ENCODE measurements at regions not wholly inside any gene's neighbourhood (a gene's known extent, or its start where the extent isn't known, plus 50 kb on each side); places are given as distances from the start of the nearest gene placed in this dataset.

DNA sequence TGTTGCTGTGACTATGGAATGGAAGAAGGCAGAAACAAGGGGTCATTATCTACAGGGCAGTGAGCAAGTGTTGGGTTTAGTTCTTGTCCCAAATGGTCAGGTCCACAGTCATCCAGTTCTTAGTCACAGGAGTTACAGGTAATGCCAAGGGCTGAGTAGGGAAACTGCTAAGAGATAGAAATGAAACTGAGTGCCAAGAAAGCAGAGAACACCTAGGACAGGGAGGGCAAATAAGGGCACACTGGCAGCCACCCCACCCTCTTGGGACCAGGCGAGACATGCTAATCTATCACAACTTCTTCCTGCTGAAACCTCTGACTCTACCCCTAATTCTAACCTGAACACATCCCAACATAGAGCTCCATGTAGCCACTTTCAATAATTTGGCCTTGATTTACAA, 103.2 kb downstream of the KLF4 start:
- TF ChIP-seq, protein P1, sequence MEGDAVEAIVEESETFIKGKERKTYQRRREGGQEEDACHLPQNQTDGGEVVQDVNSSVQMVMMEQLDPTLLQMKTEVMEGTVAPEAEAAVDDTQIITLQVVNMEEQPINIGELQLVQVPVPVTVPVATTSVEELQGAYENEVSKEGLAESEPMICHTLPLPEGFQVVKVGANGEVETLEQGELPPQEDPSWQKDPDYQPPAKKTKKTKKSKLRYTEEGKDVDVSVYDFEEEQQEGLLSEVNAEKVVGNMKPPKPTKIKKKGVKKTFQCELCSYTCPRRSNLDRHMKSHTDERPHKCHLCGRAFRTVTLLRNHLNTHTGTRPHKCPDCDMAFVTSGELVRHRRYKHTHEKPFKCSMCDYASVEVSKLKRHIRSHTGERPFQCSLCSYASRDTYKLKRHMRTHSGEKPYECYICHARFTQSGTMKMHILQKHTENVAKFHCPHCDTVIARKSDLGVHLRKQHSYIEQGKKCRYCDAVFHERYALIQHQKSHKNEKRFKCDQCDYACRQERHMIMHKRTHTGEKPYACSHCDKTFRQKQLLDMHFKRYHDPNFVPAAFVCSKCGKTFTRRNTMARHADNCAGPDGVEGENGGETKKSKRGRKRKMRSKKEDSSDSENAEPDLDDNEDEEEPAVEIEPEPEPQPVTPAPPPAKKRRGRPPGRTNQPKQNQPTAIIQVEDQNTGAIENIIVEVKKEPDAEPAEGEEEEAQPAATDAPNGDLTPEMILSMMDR (conservative IDR thresholded peaks at IDR 0.05) = no peak
- TF ChIP-seq ZFX (IDR thresholded peaks at IDR 0.05) = no peak

Measured in C4-2B (cell line).